Naive thymus-derived CD4-positive, alpha-beta T cell (primary cell): ENCODE measurements at regions not wholly inside any gene's neighbourhood (a gene's known extent, or its start where the extent isn't known, plus 50 kb on each side); places are given as distances from the start of the nearest gene placed in this dataset.
"Not testable (repeated sequence)": the region's sequence is repeated elsewhere in the genome, so short reads cannot be mapped to it uniquely, and the experiment has no call there.

Experiments
- ATAC-seq: fragments of 150-1000 bp; cut with Tn5 transposase; 2 replicates; pipeline ENCODE4 v1.10.0; 2021; ENCODE audit warnings: mild to moderate bottlenecking, moderate library complexity
- CTCF ChIA-PET: fragments of 350-600 bp; sonication (Branson Sonifier 250); formaldehyde crosslinking; loops from one replicate; lab custom pipeline; 2021; ENCODE audit warnings: antibody characterized with exemption; lab: Charles Lee
- POLR2A ChIA-PET: fragments of 350-600 bp; sonication (Branson Sonifier 250); formaldehyde crosslinking; loops from one replicate; lab custom pipeline; 2021; ENCODE audit warnings: antibody characterized with exemption, inconsistent platforms; lab: Charles Lee
- DNase-seq, 9 donors: peaks; one replicate each; pipeline versions ENCODE4 v3.0.0 to v3.0.0-alpha.2; 2020 to 2022; ENCODE audit warnings: mixed read lengths in 1 of 9
- H3K27ac ChIP-seq: one replicate; pipeline ENCODE4 v1.7.0; 2013; ENCODE audit warnings: mild to moderate bottlenecking, low read depth, low read length, moderate library complexity
- H3K27me3 ChIP-seq, 2 donors: one replicate each; pipeline ENCODE4 v1.7.0; 2013; ENCODE audit warnings: low read length in 2 of 2, mild to moderate bottlenecking in 2 of 2, moderate library complexity in 2 of 2; ENCODE audit not compliant: control insufficient read depth in 2 of 2, insufficient read depth in 2 of 2
- H3K36me3 ChIP-seq, 3 experiments: 1 replicate in 2 of 3; 2 replicates in 1 of 3; pipeline ENCODE4 v1.7.0; 2013; ENCODE audit warnings: low read length in 3 of 3, mild to moderate bottlenecking in 3 of 3, moderate library complexity in 1 of 3; ENCODE audit not compliant: insufficient read depth in 3 of 3, control insufficient read depth in 2 of 3
- H3K4me1 ChIP-seq, 2 donors: one replicate each; pipeline ENCODE4 v1.7.0; 2013; ENCODE audit warnings: low read length in 2 of 2, mild to moderate bottlenecking in 2 of 2, moderate library complexity in 1 of 2; ENCODE audit not compliant: control insufficient read depth in 2 of 2, insufficient read depth in 2 of 2
- H3K4me3 ChIP-seq: 2 replicates; pipeline ENCODE4 v1.7.0; 2013; ENCODE audit warnings: mild to moderate bottlenecking, low read length
- H3K9me3 ChIP-seq, 3 experiments: 1 replicate in 2 of 3; 2 replicates in 1 of 3; pipeline ENCODE4 v1.7.0; 2013; ENCODE audit warnings: low read length in 3 of 3; ENCODE audit not compliant: control insufficient read depth in 2 of 3
- H3K27ac Mint-ChIP-seq, 9 donors: one replicate each; pipeline ENCODE4 v1.8.0; 2020 to 2022; ENCODE audit warnings: mixed read lengths in 9 of 9, mild to moderate bottlenecking in 8 of 9, moderate library complexity in 5 of 9, inconsistent platforms in 2 of 9
- H3K27me3 Mint-ChIP-seq, 5 donors: one replicate each; pipeline ENCODE4 v1.8.0; 2021 to 2022; ENCODE audit warnings: mixed read lengths in 5 of 5, mild to moderate bottlenecking in 1 of 5
- H3K36me3 Mint-ChIP-seq, 5 donors: one replicate each; pipeline ENCODE4 v1.8.0; 2020 to 2022; ENCODE audit warnings: mixed read lengths in 5 of 5, mild to moderate bottlenecking in 3 of 5, inconsistent platforms in 1 of 5
- H3K4me1 Mint-ChIP-seq, 7 donors: one replicate each; pipeline ENCODE4 v1.8.0; 2020 to 2022; ENCODE audit warnings: mixed read lengths in 7 of 7, mild to moderate bottlenecking in 3 of 7, inconsistent platforms in 1 of 7
- H3K4me3 Mint-ChIP-seq, 10 donors: one replicate each; pipeline ENCODE4 v1.8.0; 2020 to 2022; ENCODE audit warnings: mild to moderate bottlenecking in 10 of 10, mixed read lengths in 10 of 10, moderate library complexity in 6 of 10, inconsistent platforms in 2 of 10
- H3K9me3 Mint-ChIP-seq, 11 donors: one replicate each; pipeline ENCODE4 v1.8.0; 2020 to 2022; ENCODE audit warnings: mixed read lengths in 11 of 11, mild to moderate bottlenecking in 4 of 11, inconsistent platforms in 1 of 11, moderate library complexity in 1 of 11
- intact Hi-C, 2 donors: fragments of 100-400 bp; cut with micrococcal nuclease; formaldehyde crosslinking; loops; one replicate each; pipeline ENCODE4 v1.15.1; 2023

DNA sequence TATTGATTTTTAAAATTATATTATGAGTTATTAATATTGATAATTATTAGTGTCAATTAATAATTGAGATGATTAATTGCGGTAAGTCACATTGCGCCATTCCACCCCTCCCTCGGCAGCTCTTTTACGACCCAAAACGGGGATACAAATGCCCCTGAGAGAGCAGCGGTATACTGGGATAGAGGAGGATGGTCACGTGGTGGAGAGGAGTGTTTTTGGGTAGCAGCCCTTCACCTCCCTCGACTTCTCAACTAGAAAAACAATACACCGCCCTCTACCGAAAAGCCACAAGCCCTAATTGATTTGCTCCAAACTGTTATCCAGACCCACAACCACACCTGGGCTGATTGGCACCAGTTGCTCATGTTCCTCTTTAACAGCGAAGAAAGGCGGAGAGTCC, 71.0 kb downstream of the DAPL1 start:
- H3K27ac ChIP-seq, H3K4me3 Mint-ChIP-seq, H3K27ac Mint-ChIP-seq, H3K36me3 ChIP-seq, H3K36me3 Mint-ChIP-seq, intact Hi-C loops, H3K4me1 Mint-ChIP-seq, H3K9me3 Mint-ChIP-seq, DNase-seq, H3K4me1 ChIP-seq, H3K4me3 ChIP-seq, POLR2A ChIA-PET, ATAC-seq, H3K27me3 ChIP-seq, H3K9me3 ChIP-seq, CTCF ChIA-PET: not testable (repeated sequence)
- H3K27me3 Mint-ChIP-seq: peaks cover 0 to 10% (median 0%) of the 10 kb centered on the region in 5 donors

GRCh38 chr2:158867531-158868191, 72.5 kb downstream of the DAPL1 start:
- H3K36me3 ChIP-seq, ATAC-seq, POLR2A ChIA-PET, H3K27ac Mint-ChIP-seq, DNase-seq, H3K4me3 Mint-ChIP-seq, H3K27me3 Mint-ChIP-seq, H3K9me3 ChIP-seq, H3K36me3 Mint-ChIP-seq, CTCF ChIA-PET, H3K27ac ChIP-seq, intact Hi-C loops, H3K9me3 Mint-ChIP-seq, H3K4me1 Mint-ChIP-seq, H3K4me3 ChIP-seq, H3K4me1 ChIP-seq, H3K27me3 ChIP-seq: not testable (repeated sequence)

- POLR2A ChIA-PET, H3K27ac ChIP-seq, H3K27me3 Mint-ChIP-seq, H3K4me3 Mint-ChIP-seq, ATAC-seq, DNase-seq, intact Hi-C loops, CTCF ChIA-PET, H3K36me3 ChIP-seq, H3K36me3 Mint-ChIP-seq, H3K9me3 ChIP-seq, H3K4me3 ChIP-seq, H3K27ac Mint-ChIP-seq, H3K4me1 Mint-ChIP-seq, H3K27me3 ChIP-seq, H3K9me3 Mint-ChIP-seq, H3K4me1 ChIP-seq: not testable (repeated sequence)
Measured at GRCh38 chr2:158868386-158868785, 73.3 kb downstream of the DAPL1 start.

DNA sequence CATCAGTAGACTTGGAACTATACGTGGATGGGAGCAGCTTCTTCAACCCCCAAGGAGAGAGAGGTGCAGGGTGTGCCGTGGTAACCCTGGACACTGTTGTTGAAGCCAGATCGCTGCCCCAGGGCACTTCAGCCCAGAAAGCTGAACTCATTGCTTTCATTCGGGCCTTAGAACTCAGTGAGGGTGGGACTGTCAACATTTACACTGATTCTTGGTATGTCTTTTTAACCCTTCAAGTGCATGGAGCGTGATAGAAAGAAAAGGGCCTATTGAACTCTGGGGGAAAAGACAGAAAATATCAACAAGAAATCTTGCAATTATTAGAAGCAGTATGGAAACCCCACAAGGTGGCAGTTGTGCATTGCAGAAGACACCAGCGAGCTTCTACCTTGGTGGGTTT, 74.0 kb downstream of the DAPL1 start:
- intact Hi-C loops, POLR2A ChIA-PET, H3K27ac ChIP-seq, H3K4me3 Mint-ChIP-seq, H3K27me3 Mint-ChIP-seq, H3K4me3 ChIP-seq, H3K4me1 ChIP-seq, H3K9me3 ChIP-seq, ATAC-seq, H3K27me3 ChIP-seq, DNase-seq, H3K36me3 ChIP-seq, H3K9me3 Mint-ChIP-seq, CTCF ChIA-PET, H3K36me3 Mint-ChIP-seq, H3K4me1 Mint-ChIP-seq, H3K27ac Mint-ChIP-seq: not testable (repeated sequence)

GRCh38 chr2:158869609-158870008, 74.5 kb downstream of the DAPL1 start:
- H3K36me3 ChIP-seq, ATAC-seq, H3K27ac Mint-ChIP-seq, H3K36me3 Mint-ChIP-seq, H3K4me1 Mint-ChIP-seq, H3K4me1 ChIP-seq, H3K9me3 ChIP-seq, H3K27me3 Mint-ChIP-seq, H3K4me3 ChIP-seq, CTCF ChIA-PET, H3K4me3 Mint-ChIP-seq, H3K27ac ChIP-seq, POLR2A ChIA-PET, H3K27me3 ChIP-seq, H3K9me3 Mint-ChIP-seq, intact Hi-C loops, DNase-seq: not testable (repeated sequence)

- Mint-ChIP-seq H3K36me3 (no peaks in the 10 kb centered on the region), H3K9me3 (no peaks in the 10 kb centered on the region), H3K4me3 (no peak overlapping the region), H3K27me3 (peaks cover 0 to 8% (median 5%) of the 10 kb centered on the region in 5 donors), H3K4me1 (no peaks in the 10 kb centered on the region), H3K27ac (no peak overlapping the region)
- intact Hi-C loops: no loop called here
- Histone ChIP-seq H3K36me3 (no peaks in the 10 kb centered on the region), H3K4me1 (no peaks in the 10 kb centered on the region), H3K4me3 (no peak overlapping the region), H3K27ac (no peak overlapping the region), H3K27me3 (no peaks in the 10 kb centered on the region), H3K9me3 (no peaks in the 10 kb centered on the region)
- ChIA-PET CTCF (no interaction called here), POLR2A (no interaction called here)
- no peak for ATAC-seq
- DNase-seq: no peak
Measured at GRCh38 chr2:158878003-158878402, 82.9 kb downstream of the DAPL1 start.

GRCh38 chr2:158879229-158879903, 84.2 kb downstream of the DAPL1 start:
- ATAC-seq: no peak
- Mint-ChIP-seq H3K36me3 (no peaks in the 10 kb centered on the region), H3K27me3 (peaks cover 0 to 8% (median 5%) of the 10 kb centered on the region in 5 donors)

More at GRCh38 chr2:158879229-158879903, 84.2 kb downstream of the DAPL1 start:
- Mint-ChIP-seq H3K27ac (no peak overlapping the region), H3K9me3 (no peaks in the 10 kb centered on the region), H3K4me3 (no peak overlapping the region), H3K4me1 (no peaks in the 10 kb centered on the region)
- Histone ChIP-seq H3K27ac (no peak overlapping the region), H3K27me3 (no peaks in the 10 kb centered on the region), H3K9me3 (no peaks in the 10 kb centered on the region), H3K4me3 (no peak overlapping the region), H3K4me1 (no peaks in the 10 kb centered on the region), H3K36me3 (no peaks in the 10 kb centered on the region)
- ChIA-PET CTCF (interaction anchor here (0.7 kb wide), 1 partner anchor 12 kb away, joined by 3 read pairs; no protein-coding TSS in a partner anchor), POLR2A (no interaction called here)
- intact Hi-C loops: no loop called here
- DNase-seq: no peak
